CD14-positive monocyte (primary cell): ENCODE measurements at regions not wholly inside any gene's neighbourhood (a gene's known extent, or its start where the extent isn't known, plus 50 kb on each side); places are given as distances from the start of the nearest gene placed in this dataset.

Experiments
- DNase-seq, 3 donors: peaks; one replicate each; pipeline ENCODE4 v3.0.0-alpha.2; 2011 to 2022
- H2AFZ ChIP-seq: 2 replicates; pipeline ENCODE4 v1.6.0; 2012; ENCODE audit warnings: mild to moderate bottlenecking, low read depth, low read length, inconsistent platforms; ENCODE audit not compliant: insufficient read depth, poor library complexity, severe bottlenecking
- H3K27ac ChIP-seq, 2 donors: 1 replicate in 1 of 2; 2 replicates in 1 of 2; pipeline ENCODE4 v1.5.1; 2012 to 2013; ENCODE audit warnings: low read length in 2 of 2, control low read depth in 1 of 2, inconsistent platforms in 1 of 2, low read depth in 1 of 2, mild to moderate bottlenecking in 1 of 2
- H3K27me3 ChIP-seq, 2 donors: one replicate each; pipeline versions ENCODE4 v1.6.0 to v1.6.1; 2011 to 2013; ENCODE audit warnings: low read length in 2 of 2; ENCODE audit not compliant: control insufficient read depth in 2 of 2, insufficient read depth in 2 of 2
- H3K36me3 ChIP-seq, 2 donors: replicated peaks in 1 of 2; 1 replicate in 1 of 2; 2 replicates in 1 of 2; pipeline versions ENCODE4 v1.5.1 to v1.6.1; 2012 to 2013; ENCODE audit warnings: low read length in 2 of 2, control low read depth in 1 of 2, inconsistent platforms in 1 of 2, mild to moderate bottlenecking in 1 of 2; ENCODE audit not compliant: insufficient read depth in 2 of 2, control insufficient read depth in 1 of 2
- H3K4me1 ChIP-seq, 2 donors: 1 replicate in 1 of 2; 2 replicates in 1 of 2; pipeline versions ENCODE4 v1.5.1 to v1.6.1; 2012 to 2013; ENCODE audit warnings: low read length in 2 of 2, control low read depth in 1 of 2, inconsistent platforms in 1 of 2, mild to moderate bottlenecking in 1 of 2, moderate library complexity in 1 of 2; ENCODE audit not compliant: insufficient read depth in 2 of 2, control insufficient read depth in 1 of 2
- H3K4me2 ChIP-seq: replicated peaks from 2 replicates; pipeline ENCODE3; 2012; ENCODE audit warnings: low read length, moderate library complexity, mild to moderate bottlenecking; ENCODE audit not compliant: poor library complexity, severe bottlenecking; ENCODE audit errors: extremely low read depth
- H3K4me3 ChIP-seq, 3 experiments: fragments of 200-600 bp in 1 of 3; sonication (generic) in 1 of 3; replicated peaks in 1 of 3; 1 replicate in 2 of 3; 2 replicates in 1 of 3; pipeline ENCODE4 v1.5.1; 2011 to 2013; ENCODE audit warnings: low read length in 3 of 3, mild to moderate bottlenecking in 3 of 3, control low read depth in 2 of 3, low read depth in 2 of 3, inconsistent platforms in 1 of 3, moderate library complexity in 1 of 3
- H3K79me2 ChIP-seq: 2 replicates; pipeline ENCODE4 v1.6.0; 2012; ENCODE audit warnings: mild to moderate bottlenecking, control low read depth, inconsistent platforms, low read length, moderate library complexity; ENCODE audit not compliant: insufficient read depth
- H3K9ac ChIP-seq: 2 replicates; pipeline ENCODE4 v1.6.0; 2017; ENCODE audit warnings: low read length, mild to moderate bottlenecking; ENCODE audit not compliant: insufficient read depth, poor library complexity, severe bottlenecking
- H3K9me3 ChIP-seq, 2 donors: replicated peaks in 1 of 2; 1 replicate in 1 of 2; 2 replicates in 1 of 2; pipeline versions ENCODE4 v1.5.1 to v1.6.1; 2012 to 2013; ENCODE audit warnings: low read length in 2 of 2, control low read depth in 1 of 2; ENCODE audit not compliant: control insufficient read depth in 1 of 2, insufficient read depth in 1 of 2
- H4K20me1 ChIP-seq: 2 replicates; pipeline ENCODE4 v1.6.0; 2012; ENCODE audit warnings: mild to moderate bottlenecking, low read length, control low read depth, moderate library complexity; ENCODE audit not compliant: insufficient read depth
- H3K27ac Mint-ChIP-seq, 7 donors: one replicate each; pipeline ENCODE4 v1.8.0; 2020; ENCODE audit warnings: mild to moderate bottlenecking in 7 of 7, mixed read lengths in 7 of 7, moderate library complexity in 6 of 7, inconsistent platforms in 2 of 7
- H3K27me3 Mint-ChIP-seq, 3 donors: one replicate each; pipeline ENCODE4 v1.8.0; 2021 to 2022; ENCODE audit warnings: low read depth in 3 of 3, mild to moderate bottlenecking in 3 of 3, mixed read lengths in 3 of 3, moderate library complexity in 3 of 3, inconsistent platforms in 1 of 3
- H3K36me3 Mint-ChIP-seq, 2 donors: one replicate each; pipeline ENCODE4 v1.8.0; 2020; ENCODE audit warnings: mixed read lengths in 2 of 2, inconsistent platforms in 1 of 2, mild to moderate bottlenecking in 1 of 2
- H3K4me1 Mint-ChIP-seq: one replicate; pipeline ENCODE4 v1.8.0; 2020; ENCODE audit warnings: mild to moderate bottlenecking, mixed read lengths
- H3K4me3 Mint-ChIP-seq, 2 donors: one replicate each; pipeline ENCODE4 v1.8.0; 2020; ENCODE audit warnings: mild to moderate bottlenecking in 2 of 2, mixed read lengths in 2 of 2, moderate library complexity in 1 of 2
- H3K9me3 Mint-ChIP-seq, 7 donors: one replicate each; pipeline ENCODE4 v1.8.0; 2020 to 2022; ENCODE audit warnings: mixed read lengths in 7 of 7, mild to moderate bottlenecking in 6 of 7, moderate library complexity in 6 of 7, inconsistent platforms in 2 of 7
- CTCF ChIP-seq: fragments of 200-600 bp; IDR thresholded peaks from one replicate; pipeline ENCODE4 v1.8.0; 2022; ENCODE audit warnings: antibody characterized with exemption, mild to moderate bottlenecking
- WGBS: methylation state at CpG from one replicate; pipeline ENCODE4 v1.1.5; 2013; ENCODE audit warnings: missing lambda C conversion rate; ENCODE audit not compliant: insufficient coverage; 5-methylcytosine and 5-hydroxymethylcytosine counted together
- intact Hi-C, 2 donors: fragments of 100-400 bp; cut with micrococcal nuclease; formaldehyde crosslinking; loops; one replicate each; pipeline versions ENCODE4 v1.15.0 to v1.15.1; 2023

- no peak overlapping the region for H3K4me3 ChIP-seq
- no peaks in the 10 kb centered on the region for H3K36me3 ChIP-seq
- H3K4me1 Mint-ChIP-seq, result no peaks in the 10 kb centered on the region
- H3K27me3 Mint-ChIP-seq, result peaks cover 0 to 3% (median 0%) of the 10 kb centered on the region in 3 donors
- no peaks in the 10 kb centered on the region for H3K9me3 ChIP-seq
- 81% methylated on average over 5 of the region's 9 CpGs for WGBS
- H3K4me2 ChIP-seq, result no peak overlapping the region
- no peak for DNase-seq
- H3K9me3 Mint-ChIP-seq, result peaks cover 0 to 10% (median 7%) of the 10 kb centered on the region in 7 donors
- no peak overlapping the region for H3K27ac Mint-ChIP-seq
- H3K79me2 ChIP-seq, result no peaks in the 10 kb centered on the region
- H4K20me1 ChIP-seq, result no peaks in the 10 kb centered on the region
- H3K27me3 ChIP-seq, result no peaks in the 10 kb centered on the region
- no peak overlapping the region for H3K4me3 Mint-ChIP-seq
- no peaks in the 10 kb centered on the region for H3K4me1 ChIP-seq
- H3K9ac ChIP-seq, result no peak overlapping the region
- no peaks in the 10 kb centered on the region for H3K36me3 Mint-ChIP-seq
- no peak overlapping the region for H3K27ac ChIP-seq
- no peak overlapping the region for H2AFZ ChIP-seq
- TF ChIP-seq CTCF, result no peak
- intact Hi-C loops, result no loop called here
Observed at GRCh38 chr5:108567429-108567828, 180.3 kb upstream of the FER start.

GRCh38 chr5:108564441-108564840 lies 182.5 kb upstream of the FBXL17 start:
- H3K9me3 Mint-ChIP-seq, result peaks cover 0 to 8% (median 2%) of the 10 kb centered on the region in 7 donors
- H3K36me3 Mint-ChIP-seq, result no peaks in the 10 kb centered on the region
- Histone ChIP-seq H3K27me3 (no peaks in the 10 kb centered on the region), H3K4me3 (no peak overlapping the region), H2AFZ (no peak overlapping the region), H4K20me1 (no peaks in the 10 kb centered on the region), H3K9ac (no peak overlapping the region), H3K9me3 (no peaks in the 10 kb centered on the region), H3K4me1 (no peaks in the 10 kb centered on the region), H3K36me3 (no peaks in the 10 kb centered on the region), H3K79me2 (no peaks in the 10 kb centered on the region), H3K4me2 (no peak overlapping the region), H3K27ac (no peak overlapping the region)
- H3K4me3 Mint-ChIP-seq, result no peak overlapping the region
- no peaks in the 10 kb centered on the region for H3K4me1 Mint-ChIP-seq
- DNase-seq, result no peak
- H3K27ac Mint-ChIP-seq, result no peak overlapping the region
- H3K27me3 Mint-ChIP-seq, result peaks cover 0 to 3% (median 0%) of the 10 kb centered on the region in 3 donors
- TF ChIP-seq CTCF, result no peak
- intact Hi-C loops, result no loop called here
